T-helper 22 cell (primary cell): ENCODE measurements at regions not wholly inside any gene's neighbourhood (a gene's known extent, or its start where the extent isn't known, plus 50 kb on each side); places are given as distances from the start of the nearest gene placed in this dataset.

Source experiments
- DNase-seq: peaks from one replicate; pipeline ENCODE4 v3.0.0-alpha.2; 2020; ENCODE audit warnings: low read depth

DNA sequence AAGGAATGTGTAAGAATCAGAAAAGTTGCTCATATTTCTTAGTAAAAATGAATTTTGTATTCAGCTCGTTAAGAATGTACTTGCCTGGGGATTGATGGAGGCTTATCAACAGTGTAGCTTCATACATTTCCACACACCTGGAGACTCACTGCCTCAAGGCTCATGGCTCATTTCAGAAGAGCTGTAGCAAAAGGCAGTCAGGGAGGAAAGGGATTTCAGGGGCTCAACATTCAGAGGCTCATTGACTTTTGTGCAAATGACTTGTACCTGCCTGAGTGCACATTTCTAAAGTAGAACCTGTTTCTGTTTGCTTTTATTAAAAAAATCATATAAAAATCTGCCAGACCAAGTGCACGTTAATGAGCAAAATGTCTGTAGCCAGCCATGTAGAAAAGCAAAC is 304.4 kb downstream of the KCNS3 start:
- no peak for DNase-seq

DNA sequence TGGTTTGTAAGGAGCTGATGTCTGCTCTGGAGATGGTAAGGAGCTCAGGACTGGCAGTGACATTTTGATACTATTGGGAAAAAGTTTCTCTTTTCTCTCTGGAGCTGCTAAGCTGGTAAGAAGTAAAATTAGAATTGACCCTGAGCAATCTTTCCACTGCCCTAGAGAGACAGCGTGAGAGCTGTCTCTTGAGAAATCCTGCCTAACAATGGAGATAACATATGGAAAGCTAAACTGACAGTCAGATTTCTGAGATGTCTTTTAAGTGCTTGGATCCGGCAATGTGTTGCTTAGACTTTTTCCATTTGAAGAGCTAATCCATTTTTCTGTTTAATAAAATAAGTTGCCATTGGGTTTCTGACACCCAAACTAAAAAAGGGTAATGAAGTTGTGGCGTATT is 302.4 kb downstream of the KCNS3 start:
- DNase-seq = no peak

DNA sequence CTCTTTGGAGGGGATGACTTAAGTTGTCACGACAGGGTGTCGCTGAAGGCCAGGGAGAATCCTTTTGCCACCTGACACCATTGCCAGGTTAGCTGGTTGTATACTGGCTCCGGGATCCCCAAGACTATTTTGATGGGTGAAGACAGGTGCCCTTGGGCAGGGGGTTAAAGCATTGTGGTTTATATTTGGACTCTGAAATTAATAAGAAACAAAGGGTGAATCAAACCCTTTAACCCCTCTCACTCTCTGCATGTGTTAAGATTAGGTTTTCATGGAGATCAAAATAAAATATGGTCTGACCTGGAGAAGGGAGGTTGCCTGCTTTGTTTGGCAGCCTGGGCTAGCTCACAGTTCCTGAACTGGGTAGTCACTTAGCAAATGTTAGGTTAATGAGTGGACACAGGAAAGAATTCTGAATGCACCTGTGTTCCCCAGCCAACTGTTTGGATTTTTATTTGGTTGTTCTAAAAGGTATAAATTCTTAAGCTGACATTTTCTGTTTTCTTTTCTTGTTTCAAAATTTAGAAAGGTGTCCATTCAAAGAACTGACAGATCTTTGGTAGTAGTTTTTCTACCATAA is 301.7 kb downstream of the KCNS3 start:
- DNase-seq = no peak

DNA sequence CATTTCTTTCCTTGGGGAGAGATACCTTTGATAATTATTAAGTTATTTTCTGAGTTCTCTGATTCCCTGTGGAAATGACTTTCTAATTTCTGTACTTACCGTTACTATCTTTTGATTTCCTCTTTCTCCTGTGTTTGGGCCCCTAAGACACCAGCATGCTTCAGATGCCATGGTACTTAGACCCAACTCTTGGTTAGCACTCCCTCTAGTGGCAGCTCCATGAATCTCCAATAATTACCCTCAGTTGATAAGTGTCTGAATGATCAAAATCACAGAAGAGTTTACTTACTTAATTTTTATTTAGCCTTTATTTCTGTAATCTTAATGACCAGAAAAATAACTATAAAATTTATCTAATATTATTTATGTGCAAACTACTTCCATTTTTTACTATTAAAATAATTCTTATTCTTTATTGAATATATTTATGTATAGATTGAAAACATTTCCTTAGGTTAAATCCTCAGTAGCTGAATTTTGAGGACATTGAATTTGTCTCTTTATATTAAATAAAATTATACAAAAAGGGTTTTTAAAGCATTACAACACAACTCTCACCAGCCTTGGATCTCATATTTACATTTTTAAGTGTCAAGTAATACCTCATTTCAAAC is 300.4 kb downstream of the KCNS3 start:
- no peak for DNase-seq

DNA sequence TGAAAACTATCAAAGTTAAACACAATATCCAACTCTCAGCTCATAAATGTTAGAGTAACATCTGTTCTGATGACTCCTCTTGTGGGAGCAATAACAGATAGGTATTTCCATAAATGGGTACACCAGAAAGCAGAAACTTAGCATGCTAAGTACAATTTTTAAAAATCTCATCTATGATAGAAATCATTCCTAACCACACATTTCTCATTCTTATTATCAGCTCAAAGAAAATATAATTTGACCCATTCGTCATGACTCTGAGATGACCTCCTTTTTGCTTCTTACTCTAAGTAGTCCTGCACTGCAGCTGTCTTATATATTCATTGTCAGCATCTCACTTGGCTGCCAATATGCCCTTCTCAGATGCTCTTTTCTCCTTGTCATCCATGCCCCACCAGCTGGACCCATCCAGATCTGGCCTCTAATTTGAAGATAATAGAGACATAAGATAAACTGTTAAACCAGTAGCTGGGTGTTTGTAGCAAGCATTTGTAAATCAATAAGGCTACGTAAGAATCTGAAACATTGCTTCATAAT is 298.3 kb downstream of the KCNS3 start:
- no peak for DNase-seq

DNA sequence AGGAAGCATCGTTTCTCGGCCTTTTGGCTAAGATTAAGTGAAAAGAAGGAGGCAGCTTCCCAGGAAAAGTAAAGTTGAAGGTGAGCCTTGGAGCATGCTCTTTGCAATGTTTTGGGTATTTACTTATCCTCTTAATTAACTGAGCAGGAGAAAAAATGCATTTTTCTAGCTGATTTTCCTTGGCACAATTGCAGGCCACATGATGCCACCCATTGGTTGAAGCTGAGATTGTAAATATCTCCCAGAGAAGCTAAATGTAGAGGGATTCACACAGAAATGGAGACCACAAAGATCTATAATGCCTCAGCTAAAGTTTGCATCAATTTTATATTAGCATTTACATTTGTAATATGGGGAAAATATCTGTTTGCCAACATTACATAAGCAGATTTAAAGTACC is 294.1 kb downstream of the KCNS3 start:
- DNase-seq = no peak

DNA sequence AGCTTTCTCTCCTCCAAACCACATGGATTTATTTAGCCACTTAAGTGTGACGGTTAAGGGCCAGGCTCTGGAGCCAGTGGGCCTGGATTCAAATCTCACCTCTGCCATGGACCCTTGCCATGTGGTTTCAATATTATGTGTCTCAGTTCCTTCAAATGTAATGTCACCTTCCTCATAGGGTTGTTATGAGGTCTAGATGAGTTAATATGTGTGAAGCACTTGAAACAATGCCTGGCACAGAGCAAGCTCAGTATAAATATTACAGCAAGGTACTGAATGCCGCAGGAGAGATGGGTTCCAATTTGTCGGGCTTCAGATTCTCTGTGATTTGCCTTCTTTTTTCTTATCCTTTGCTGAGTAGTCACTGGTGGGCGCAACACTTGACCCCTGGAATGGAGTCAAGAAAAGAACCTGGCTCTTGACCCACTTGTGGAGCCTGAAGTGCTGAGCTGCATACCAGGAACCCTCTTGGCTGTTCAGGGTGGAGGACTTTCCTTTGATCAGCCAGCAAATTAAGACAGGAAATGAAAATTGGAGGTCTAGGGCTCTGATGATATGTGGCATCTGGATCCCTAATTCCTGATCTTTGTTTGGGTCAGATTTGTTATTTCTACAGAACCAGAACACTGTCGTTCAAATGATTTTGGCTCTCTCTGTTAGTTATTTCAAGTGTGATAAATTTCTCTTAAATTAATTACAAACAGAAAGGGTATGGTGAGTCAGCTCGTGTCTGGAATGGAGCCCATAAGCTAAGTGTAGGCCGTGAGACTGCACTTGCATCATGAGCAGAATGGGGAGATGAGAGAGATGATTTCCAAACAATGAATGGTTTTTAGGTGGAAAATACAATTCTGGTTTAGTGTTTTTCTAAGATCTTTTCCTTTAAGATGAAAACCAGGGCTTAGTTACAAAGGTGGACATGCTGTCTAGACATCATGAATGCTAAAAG is 293.0 kb downstream of the KCNS3 start:
- no peak for DNase-seq

DNA sequence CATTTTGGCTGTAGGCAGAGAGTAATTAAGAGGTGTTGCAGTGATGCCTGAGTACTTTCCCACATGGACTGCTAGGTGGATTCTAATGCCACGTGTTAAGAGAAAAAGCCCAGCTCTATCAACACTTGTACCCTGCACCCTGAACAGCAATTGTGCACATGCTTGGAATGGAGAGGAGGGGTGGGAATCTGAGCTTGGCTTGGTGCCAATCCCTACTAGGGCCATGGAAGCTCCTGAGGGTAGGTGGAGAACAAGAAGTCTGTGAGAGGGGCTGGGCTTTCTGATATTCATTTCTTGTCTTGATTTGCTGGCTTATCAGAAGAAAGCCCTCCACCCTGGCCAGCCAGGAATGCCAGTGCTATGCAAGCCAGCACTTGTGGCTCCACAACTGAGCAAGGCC is 292.2 kb downstream of the KCNS3 start:
- no peak for DNase-seq

DNA sequence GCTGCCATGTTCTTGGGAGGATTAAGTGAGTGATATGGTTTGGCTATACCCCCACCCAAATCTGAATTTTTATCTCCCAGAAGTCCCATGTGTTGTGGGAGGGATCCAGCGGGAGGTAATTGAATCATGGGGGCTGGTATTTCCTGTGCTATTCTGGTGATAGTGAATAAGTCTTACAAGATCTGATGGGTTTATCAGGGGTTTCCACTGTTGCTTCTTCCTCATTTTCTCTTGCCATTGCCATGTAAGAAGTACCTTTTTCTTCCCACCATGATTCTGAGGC is 291.4 kb downstream of the KCNS3 start:
- no peak for DNase-seq

DNA sequence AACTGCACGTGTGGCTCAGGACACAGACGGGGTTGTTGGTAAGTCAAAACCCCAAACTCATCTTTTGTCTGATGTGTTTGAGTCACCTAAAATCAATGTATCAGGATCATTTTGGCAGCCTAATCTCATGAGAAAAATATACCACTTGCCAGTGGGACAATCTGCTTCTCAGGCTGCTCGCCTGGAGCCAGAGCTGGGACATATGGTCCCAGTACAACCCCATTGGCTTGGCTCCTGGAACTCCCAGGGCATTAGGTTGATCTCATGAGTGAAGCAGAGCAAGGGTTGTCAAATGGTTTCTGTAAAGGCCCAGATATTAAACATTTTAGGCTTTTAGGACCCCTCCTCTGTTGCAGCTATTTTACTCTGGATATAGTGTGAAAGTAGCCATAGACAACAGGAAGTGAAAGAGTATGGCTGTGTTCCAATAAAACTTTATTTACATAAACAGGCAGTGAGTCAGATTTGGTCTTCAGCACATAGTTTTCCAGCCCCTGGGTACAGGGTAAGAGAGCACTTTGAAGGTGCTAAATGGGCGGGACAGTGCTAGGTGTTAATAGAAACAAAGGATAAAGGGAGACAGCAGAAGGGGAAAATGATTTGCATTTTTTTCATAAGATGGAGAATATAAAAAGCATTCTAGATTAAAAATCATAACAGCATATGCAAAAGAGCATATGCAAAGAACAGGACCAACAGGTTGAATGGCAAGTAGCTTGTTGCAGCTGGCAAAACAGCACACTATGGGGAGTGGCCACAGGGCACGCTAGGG is 290.8 kb downstream of the KCNS3 start:
- DNase-seq = no peak

DNA sequence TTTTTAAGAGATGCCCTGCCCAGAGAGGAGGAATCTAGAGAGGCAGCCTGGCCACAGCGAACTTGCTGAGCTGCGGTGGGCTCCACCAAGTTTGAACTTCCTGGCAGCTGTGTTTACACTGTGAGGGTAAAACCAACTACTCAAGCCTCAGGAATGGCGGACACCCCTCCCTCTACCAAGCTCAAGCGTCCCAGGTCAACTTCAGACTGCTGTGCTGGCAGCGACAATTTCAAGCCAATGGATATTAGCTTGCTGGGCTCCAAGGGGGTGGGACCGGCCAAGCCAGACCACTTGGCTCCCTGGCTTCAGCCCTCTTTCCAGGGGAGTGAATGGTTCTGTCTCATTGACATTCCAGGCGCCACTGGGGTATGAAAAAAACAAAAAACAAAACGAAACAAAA is 289.4 kb downstream of the KCNS3 start:
- no peak for DNase-seq

DNA sequence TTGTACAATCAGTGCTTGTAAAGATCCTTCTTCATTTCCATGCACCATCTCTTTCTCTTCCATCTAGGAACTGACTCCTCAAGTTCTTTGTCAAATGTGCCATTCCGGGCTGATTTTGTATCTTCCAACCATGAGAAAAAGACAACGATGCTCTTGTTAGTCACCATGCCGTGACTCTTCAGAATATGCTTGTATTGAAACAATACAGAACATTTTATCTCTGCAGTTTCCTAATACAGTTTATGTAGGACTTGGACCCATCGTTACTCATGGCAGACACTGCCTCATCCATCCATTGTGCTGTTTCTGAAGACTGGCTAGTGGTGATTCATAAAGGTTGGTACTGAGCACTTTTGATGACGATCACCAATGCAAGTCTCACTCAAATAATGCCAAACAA is 283.2 kb downstream of the KCNS3 start:
- DNase-seq = no peak

DNA sequence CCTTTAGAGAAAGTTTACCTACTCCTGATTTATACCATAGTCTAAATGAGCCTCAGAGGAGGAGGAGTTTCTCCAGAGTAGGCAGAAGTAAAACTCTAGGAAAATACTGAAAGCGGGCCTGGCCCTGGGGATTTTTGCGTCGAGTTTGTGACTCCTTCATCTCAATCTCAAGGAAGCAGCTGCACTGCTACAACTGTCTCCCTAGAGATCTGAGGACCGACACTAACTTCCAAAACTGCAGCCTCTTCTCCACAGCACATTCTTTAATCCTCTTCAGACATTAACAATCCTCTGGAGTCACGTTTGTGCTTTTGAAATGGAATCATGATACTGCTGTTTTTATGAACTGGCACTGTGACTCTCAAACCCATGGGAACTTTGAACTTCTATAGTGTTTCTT is 281.4 kb downstream of the KCNS3 start:
- no peak for DNase-seq

DNA sequence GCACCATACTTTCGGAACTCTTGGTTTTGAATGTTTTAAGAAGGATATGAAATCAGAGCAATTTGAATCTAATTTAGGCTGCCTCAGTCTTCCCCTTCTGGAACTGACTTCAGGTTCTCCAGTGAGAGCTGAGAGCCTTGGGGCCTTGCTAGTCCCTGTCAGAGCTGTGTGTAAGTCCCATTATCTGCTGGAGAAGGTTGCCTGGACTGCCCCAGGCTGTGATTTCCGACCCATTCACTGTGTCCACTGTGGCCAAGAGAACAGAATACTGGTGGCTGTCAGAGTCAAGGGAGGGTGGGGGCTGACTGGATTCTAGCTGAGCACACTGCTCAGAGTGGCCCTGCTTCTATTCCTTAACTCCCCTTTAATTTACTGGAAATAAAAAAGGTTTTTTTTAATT is 278.0 kb downstream of the KCNS3 start:
- DNase-seq = no peak

DNA sequence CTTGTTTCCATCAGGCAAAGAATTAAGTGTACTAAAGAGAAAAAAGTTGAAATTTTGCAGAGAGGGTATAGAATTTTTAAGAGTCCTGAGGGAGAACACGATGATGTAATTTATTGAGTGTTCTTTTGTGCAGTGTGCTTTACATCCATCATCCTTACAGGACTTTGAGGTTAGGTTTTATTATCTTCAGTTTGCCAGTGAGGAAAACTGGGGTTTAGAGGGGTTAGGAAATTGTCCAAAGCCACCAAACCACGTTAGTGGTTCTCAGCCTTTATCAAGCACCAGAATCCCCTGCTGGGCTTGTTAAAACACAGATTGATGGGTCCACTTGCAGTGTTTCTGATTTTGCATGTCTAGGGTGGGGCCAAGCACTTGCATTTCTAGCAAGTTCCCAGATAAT is 277.5 kb downstream of the KCNS3 start:
- no peak for DNase-seq

DNA sequence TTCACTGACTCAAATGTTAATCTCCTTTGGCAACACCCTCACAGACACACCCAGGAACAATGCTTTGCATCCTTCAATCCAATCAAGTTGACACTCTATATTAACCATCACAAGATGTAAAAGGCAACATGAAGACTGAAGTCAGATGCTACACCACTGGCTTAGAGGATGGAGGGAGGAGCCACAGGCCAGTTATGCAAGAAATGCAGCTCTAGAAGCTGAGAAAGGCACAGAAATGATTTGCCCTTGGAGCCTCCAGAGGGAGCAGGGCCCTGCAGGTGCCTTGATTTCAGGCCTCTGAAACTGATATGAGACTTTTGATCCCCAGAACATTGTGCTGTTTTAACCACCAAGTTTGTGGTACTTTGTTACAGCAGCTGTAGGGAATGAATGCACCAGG is 276.3 kb downstream of the KCNS3 start:
- no peak for DNase-seq

DNA sequence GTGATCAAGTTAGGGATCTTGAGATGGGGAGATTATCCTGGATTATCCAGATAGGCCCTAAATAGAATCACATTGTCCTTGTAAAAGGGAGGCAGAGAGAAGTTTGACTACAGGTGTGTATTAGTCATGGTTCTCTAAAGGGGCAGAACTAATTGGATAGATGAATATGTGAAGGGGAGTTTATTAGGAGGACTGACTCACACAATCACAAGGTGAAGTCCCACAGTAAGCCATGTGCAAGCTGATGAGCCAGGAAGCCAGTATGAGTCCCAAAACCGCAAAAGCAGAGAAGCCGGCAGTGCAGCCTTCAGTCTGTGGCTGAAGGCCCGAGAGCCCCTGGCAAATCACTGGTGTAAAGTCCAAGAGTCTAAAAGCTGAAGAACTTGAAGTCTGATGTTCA is 275.8 kb downstream of the KCNS3 start:
- no peak for DNase-seq

DNA sequence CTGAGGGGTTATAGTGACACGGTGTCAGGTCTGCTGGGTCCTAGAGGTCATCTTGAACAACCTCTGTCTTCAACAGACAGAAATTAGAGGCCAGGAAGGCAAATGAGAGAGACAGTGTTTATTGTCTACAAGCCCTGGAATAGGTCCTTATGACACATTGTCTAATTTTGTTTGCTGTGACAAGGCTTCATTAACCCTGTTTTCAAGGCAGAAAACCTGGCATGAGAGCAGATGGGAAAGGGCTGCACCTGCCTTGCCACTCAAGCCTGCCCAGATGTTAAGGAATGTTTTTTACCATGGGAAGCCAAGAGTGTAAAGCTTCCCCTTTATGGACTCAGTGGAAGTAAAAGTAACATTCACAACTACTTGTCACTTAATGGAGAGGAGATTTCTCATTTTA is 275.3 kb downstream of the KCNS3 start:
- no peak for DNase-seq

DNA sequence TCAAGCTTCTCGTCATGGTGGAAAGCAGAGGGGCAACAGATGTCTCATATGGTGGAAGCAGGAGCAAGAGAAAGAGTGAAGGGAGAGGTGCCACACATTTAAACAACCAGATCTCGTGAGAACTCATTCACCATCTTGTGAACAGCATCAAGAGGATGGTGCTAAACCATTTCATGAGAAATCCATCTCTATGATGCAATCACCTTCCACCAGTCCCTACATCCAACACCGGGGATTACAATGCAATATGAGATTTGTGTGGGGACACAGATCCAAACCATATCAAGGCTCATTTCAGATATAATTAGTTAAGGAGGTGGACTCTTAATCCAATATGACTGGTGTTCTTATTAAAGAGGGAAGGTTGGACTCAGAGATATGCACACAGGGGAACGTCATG is 272.8 kb downstream of the KCNS3 start:
- no peak for DNase-seq

DNA sequence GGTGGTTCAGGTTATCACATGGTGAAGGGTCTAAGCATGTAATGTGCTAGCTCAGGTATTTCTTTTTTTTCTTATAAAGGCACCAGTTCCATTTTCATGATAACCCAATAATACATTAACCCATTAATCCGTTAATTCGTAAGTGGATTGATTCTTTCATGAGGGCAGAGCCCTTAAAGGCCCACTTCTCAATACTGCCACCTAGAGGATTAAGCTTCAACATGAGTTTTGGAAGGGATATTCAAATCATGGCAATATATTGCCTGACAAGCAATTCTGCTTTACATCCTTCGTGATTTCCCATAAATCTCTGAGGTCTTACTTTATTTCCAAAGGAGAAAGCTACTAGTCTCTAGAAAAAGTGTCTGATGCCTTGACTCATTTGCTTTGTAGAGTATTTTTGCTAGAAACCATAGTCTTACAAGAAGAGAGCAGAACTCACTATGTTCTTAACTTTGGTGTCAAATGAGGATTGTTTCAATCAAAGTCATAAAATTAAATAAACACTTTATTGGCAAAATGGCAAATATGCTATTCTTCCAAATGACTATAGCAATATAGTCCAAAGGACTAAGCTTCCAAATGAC is 271.3 kb downstream of the KCNS3 start:
- no peak for DNase-seq

DNA sequence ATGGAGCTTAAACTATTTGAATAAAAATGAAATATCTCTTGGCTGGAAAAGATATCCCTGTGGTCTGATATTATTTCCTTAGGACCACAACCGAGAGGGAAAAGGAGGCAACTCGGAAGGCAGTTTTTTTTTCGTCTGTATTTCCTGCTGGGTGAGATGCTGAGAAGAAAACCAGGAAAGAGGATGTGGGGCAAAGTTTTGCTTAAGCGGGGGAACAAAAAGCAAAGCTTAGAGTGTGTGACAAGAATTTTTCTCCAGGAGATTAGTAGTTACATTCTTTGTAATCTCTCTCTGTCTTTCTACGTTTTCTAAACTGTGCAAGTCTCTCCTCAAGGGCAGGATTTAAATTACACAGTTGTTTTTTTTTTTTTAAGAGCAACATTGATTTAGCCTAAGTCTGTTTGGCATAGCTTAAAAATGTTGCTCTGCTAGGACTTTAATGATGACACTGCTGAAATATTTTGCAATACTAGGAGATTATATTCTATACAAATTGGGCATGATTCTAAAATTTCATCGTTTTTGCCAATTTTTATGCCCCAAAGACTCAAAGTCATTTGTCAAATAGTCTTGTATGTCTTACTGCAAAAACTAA is 258.5 kb downstream of the KCNS3 start:
- no peak for DNase-seq

DNA sequence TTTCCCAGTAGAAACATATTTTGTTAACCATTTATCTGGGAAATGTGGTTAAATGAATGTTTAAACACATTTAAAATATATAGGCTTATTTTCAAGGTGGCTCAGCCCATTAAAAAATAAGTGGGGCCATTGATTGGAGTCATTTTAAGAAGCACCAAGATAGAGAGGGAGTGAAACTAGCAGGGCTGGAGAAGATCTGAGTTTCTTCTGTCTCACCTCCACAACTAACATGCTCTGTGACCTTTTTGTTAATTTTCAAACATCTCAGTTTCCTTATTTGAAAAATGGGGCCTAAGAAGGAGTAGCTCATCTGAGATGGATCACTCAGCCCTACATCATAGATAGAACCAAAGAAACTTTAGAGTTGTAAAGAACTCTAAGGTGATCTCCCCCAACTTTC is 254.8 kb downstream of the KCNS3 start:
- no peak for DNase-seq
